ENCODE measurements at regions not wholly inside any gene's neighbourhood (a gene's known extent, or its start where the extent isn't known, plus 50 kb on each side); places are given as distances from the start of the nearest gene placed in this dataset.

DNA sequence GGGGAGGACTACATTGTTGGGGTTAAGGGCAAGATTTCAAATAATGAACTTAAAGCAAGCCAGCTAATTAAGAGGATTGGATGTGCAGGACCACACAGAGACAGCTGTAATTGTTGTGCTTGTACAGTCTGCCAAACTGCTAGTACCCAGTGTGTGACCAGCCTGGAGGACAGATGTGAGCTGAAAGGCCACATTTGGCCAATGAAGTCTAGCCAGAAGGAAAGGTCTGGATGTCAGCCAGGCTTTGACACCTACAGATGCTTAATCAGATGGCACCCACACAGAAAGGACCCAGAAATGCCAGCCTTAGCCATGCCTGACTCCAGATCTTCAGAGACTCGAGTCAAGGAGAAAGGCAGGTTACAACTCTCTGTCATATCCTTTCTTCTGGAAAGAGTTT is 491.1 kb downstream of the KIF4B start:
- dilution Hi-C loops (cut with MboI; ENCODE audit: extremely low pct_ligation_motif_present, low sequenced_read_pairs): no loop called here
- Histone ChIP-seq H3K27me3 (ENCODE audit: control insufficient read depth in 2 of 2, insufficient read depth in 2 of 2, low read length in 2 of 2) (no peaks in the 10 kb centered on the region), H3K9me1 (replicated peaks; ENCODE audit: control insufficient read depth, extremely low read depth, insufficient read depth, low read length) (no peaks in the 10 kb centered on the region), H3K9me3 (replicated peaks; ENCODE audit: control insufficient read depth, insufficient read depth, low read length) (peaks cover 4% of the 10 kb centered on the region), H3K27ac (ENCODE audit: insufficient read depth, low read depth, low read length) (no peak overlapping the region), H4K20me1 (replicated peaks; ENCODE audit: control insufficient read depth, extremely low read depth, insufficient read depth, low read length) (no peaks in the 10 kb centered on the region), H3K9ac (replicated peaks; ENCODE audit: extremely low read depth, insufficient read depth, low read length) (no peak overlapping the region), H3K4me2 (ENCODE audit: insufficient read depth, low read length) (no peak overlapping the region), H3K79me2 (ENCODE audit: control insufficient read depth, insufficient read depth, low read length) (no peaks in the 10 kb centered on the region), H2AFZ (ENCODE audit: low read depth, low read length) (no peak overlapping the region), H3K4me3 (replicated peaks in 1 of 3; ENCODE audit: insufficient read depth in 1 of 3, low read depth in 1 of 3, low read length in 3 of 3) (no peak overlapping the region), H3K36me3 (ENCODE audit: control insufficient read depth in 2 of 2, extremely low read depth in 1 of 2, insufficient read depth in 2 of 2, low read length in 2 of 2) (no peaks in the 10 kb centered on the region), H3K4me1 (ENCODE audit: control insufficient read depth, extremely low read depth, insufficient read depth, low read length) (no peaks in the 10 kb centered on the region)
- ChIA-PET CTCF (no interaction called here), POLR2A (no interaction called here)
- no peak for DNase-seq (ENCODE audit: low read depth, low spot score)
- intact Hi-C loops (cut with micrococcal nuclease): no loop called here
- no peak for TF ChIP-seq POLR2AphosphoS5 (IDR thresholded peaks at IDR 0.05; ENCODE audit: insufficient read depth, low read depth, low read length)
- no peak for TF ChIP-seq FOS (IDR thresholded peaks at IDR 0.05; ENCODE audit: borderline replicate concordance, insufficient read depth, low read length)
- TF ChIP-seq, protein P1, sequence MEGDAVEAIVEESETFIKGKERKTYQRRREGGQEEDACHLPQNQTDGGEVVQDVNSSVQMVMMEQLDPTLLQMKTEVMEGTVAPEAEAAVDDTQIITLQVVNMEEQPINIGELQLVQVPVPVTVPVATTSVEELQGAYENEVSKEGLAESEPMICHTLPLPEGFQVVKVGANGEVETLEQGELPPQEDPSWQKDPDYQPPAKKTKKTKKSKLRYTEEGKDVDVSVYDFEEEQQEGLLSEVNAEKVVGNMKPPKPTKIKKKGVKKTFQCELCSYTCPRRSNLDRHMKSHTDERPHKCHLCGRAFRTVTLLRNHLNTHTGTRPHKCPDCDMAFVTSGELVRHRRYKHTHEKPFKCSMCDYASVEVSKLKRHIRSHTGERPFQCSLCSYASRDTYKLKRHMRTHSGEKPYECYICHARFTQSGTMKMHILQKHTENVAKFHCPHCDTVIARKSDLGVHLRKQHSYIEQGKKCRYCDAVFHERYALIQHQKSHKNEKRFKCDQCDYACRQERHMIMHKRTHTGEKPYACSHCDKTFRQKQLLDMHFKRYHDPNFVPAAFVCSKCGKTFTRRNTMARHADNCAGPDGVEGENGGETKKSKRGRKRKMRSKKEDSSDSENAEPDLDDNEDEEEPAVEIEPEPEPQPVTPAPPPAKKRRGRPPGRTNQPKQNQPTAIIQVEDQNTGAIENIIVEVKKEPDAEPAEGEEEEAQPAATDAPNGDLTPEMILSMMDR (IDR thresholded peaks at IDR 0.05; ENCODE audit: extremely low read depth in 1 of 2, insufficient read depth in 1 of 2, low read depth in 1 of 2, low read length in 2 of 2): no peak
- no peak for TF ChIP-seq POLR2A (IDR thresholded peaks at IDR 0.05; ENCODE audit: low read depth, low read length)
- no peak for TF ChIP-seq EZH2 (IDR thresholded peaks at IDR 0.05; ENCODE audit: borderline replicate concordance, low read depth, low read length, severe bottlenecking)
- TF ChIP-seq, protein P2, sequence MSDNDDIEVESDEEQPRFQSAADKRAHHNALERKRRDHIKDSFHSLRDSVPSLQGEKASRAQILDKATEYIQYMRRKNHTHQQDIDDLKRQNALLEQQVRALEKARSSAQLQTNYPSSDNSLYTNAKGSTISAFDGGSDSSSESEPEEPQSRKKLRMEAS (IDR thresholded peaks at IDR 0.05; ENCODE audit: insufficient read depth, insufficient read length): no peak
- no peak for TF ChIP-seq GATA2 (IDR thresholded peaks at IDR 0.05; ENCODE audit: insufficient read depth, insufficient read length, low read depth, low read length)
- no peak for TF ChIP-seq MYC (IDR thresholded peaks at IDR 0.05; ENCODE audit: low read depth, low read length)
- no TSS peak for BruUV-seq (replicated peaks)
- no peak for FAIRE-seq

All from endothelial cell of umbilical vein (primary cell).